ENCODE measurements at regions not wholly inside any gene's neighbourhood (a gene's known extent, or its start where the extent isn't known, plus 50 kb on each side); places are given as distances from the start of the nearest gene placed in this dataset.

- H3K27ac ChIP-seq (ENCODE audit: low read depth in 1 of 2, low read length in 2 of 2), result no peak overlapping the region
- no peaks in the 10 kb centered on the region for H3K36me3 ChIP-seq (ENCODE audit: control insufficient read depth in 1 of 2, insufficient read depth in 2 of 2, low read length in 1 of 2)
- DNase-seq (no peak), ATAC-seq (ENCODE audit: low FRiP score) (no peak)
- WGBS, 2 donors, result 56 to 58% methylated on average over 3 of the region's 3 CpGs
- no peaks in the 10 kb centered on the region for H3K9me3 ChIP-seq (ENCODE audit: control insufficient read depth, low read length)
- intact Hi-C loops (cut with DNase I), result no loop called here
- H3K4me1 ChIP-seq (ENCODE audit: control insufficient read depth in 1 of 2, insufficient read depth in 2 of 2, low read length in 2 of 2), result no peaks in the 10 kb centered on the region
- no peaks in the 10 kb centered on the region for H3K27me3 ChIP-seq (ENCODE audit: control insufficient read depth in 1 of 2, insufficient read depth in 2 of 2, low read length in 1 of 2)
- no peak overlapping the region for H3K4me3 ChIP-seq (ENCODE audit: low read length in 2 of 2)
These were observed 384.6 kb downstream of the ARL4A start for GRCh38 chr7:13072014-13072413.

GRCh38 chr7:13077466-13077865 lies 390.0 kb downstream of the ARL4A start:
- H3K27ac ChIP-seq (ENCODE audit: low read depth in 1 of 2, low read length in 2 of 2), result no peak overlapping the region
- ATAC-seq (ENCODE audit: low FRiP score) (no peak), DNase-seq (no peak)
- no peaks in the 10 kb centered on the region for H3K4me1 ChIP-seq (ENCODE audit: control insufficient read depth in 1 of 2, insufficient read depth in 2 of 2, low read length in 2 of 2)
- no peaks in the 10 kb centered on the region for H3K36me3 ChIP-seq (ENCODE audit: control insufficient read depth in 1 of 2, insufficient read depth in 2 of 2, low read length in 1 of 2)
- H3K9me3 ChIP-seq (ENCODE audit: control insufficient read depth, low read length), result no peaks in the 10 kb centered on the region
- intact Hi-C loops (cut with DNase I), result no loop called here
- H3K4me3 ChIP-seq (ENCODE audit: low read length in 2 of 2), result no peak overlapping the region
- WGBS, 2 donors, result 69 to 82% methylated on average over 3 of the region's 3 CpGs
- H3K27me3 ChIP-seq (ENCODE audit: control insufficient read depth in 1 of 2, insufficient read depth in 2 of 2, low read length in 1 of 2), result no peaks in the 10 kb centered on the region

- intact Hi-C loops (cut with DNase I), result no loop called here
- Histone ChIP-seq H3K36me3 (ENCODE audit: control insufficient read depth in 1 of 2, insufficient read depth in 2 of 2, low read length in 1 of 2) (no peaks in the 10 kb centered on the region), H3K9me3 (ENCODE audit: control insufficient read depth, low read length) (no peaks in the 10 kb centered on the region), H3K4me1 (ENCODE audit: control insufficient read depth in 1 of 2, insufficient read depth in 2 of 2, low read length in 2 of 2) (no peaks in the 10 kb centered on the region), H3K27ac (ENCODE audit: low read depth in 1 of 2, low read length in 2 of 2) (no peak overlapping the region), H3K4me3 (ENCODE audit: low read length in 2 of 2) (no peak overlapping the region), H3K27me3 (ENCODE audit: control insufficient read depth in 1 of 2, insufficient read depth in 2 of 2, low read length in 1 of 2) (no peaks in the 10 kb centered on the region)
- ATAC-seq (ENCODE audit: low FRiP score), result no peak
- 54 to 74% methylated on average over 3 of the region's 3 CpGs for WGBS, 2 donors
- no peak for DNase-seq
These were observed 390.7 kb downstream of the ARL4A start for GRCh38 chr7:13078105-13078504.

GRCh38 chr7:13090959-13091358 lies 403.5 kb downstream of the ARL4A start:
- Histone ChIP-seq H3K36me3 (ENCODE audit: control insufficient read depth in 1 of 2, insufficient read depth in 2 of 2, low read length in 1 of 2) (no peaks in the 10 kb centered on the region), H3K27ac (ENCODE audit: low read depth in 1 of 2, low read length in 2 of 2) (no peak overlapping the region), H3K4me1 (ENCODE audit: control insufficient read depth in 1 of 2, insufficient read depth in 2 of 2, low read length in 2 of 2) (no peaks in the 10 kb centered on the region), H3K4me3 (ENCODE audit: low read length in 2 of 2) (no peak overlapping the region), H3K27me3 (ENCODE audit: control insufficient read depth in 1 of 2, insufficient read depth in 2 of 2, low read length in 1 of 2) (no peaks in the 10 kb centered on the region), H3K9me3 (ENCODE audit: control insufficient read depth, low read length) (peaks cover 1% of the 10 kb centered on the region)
- intact Hi-C loops (cut with DNase I), result no loop called here
- no peak for DNase-seq
- 79 to 85% methylated on average over 1 of the region's 1 CpG for WGBS, 2 donors
- no peak for ATAC-seq (ENCODE audit: low FRiP score)

- Histone ChIP-seq H3K9me3 (ENCODE audit: control insufficient read depth, low read length) (peaks cover 1% of the 10 kb centered on the region), H3K27me3 (ENCODE audit: control insufficient read depth in 1 of 2, insufficient read depth in 2 of 2, low read length in 1 of 2) (no peaks in the 10 kb centered on the region), H3K27ac (ENCODE audit: low read depth in 1 of 2, low read length in 2 of 2) (no peak overlapping the region), H3K36me3 (ENCODE audit: control insufficient read depth in 1 of 2, insufficient read depth in 2 of 2, low read length in 1 of 2) (no peaks in the 10 kb centered on the region), H3K4me1 (ENCODE audit: control insufficient read depth in 1 of 2, insufficient read depth in 2 of 2, low read length in 2 of 2) (no peaks in the 10 kb centered on the region), H3K4me3 (ENCODE audit: low read length in 2 of 2) (no peak overlapping the region)
- WGBS, 2 donors, result 64 to 68% methylated on average over 4 of the region's 4 CpGs
- DNase-seq (no peak), ATAC-seq (ENCODE audit: low FRiP score) (no peak)
- intact Hi-C loops (cut with DNase I), result no loop called here
These were observed 404.7 kb downstream of the ARL4A start for GRCh38 chr7:13091974-13092707.

- peaks cover 1% of the 10 kb centered on the region for H3K9me3 ChIP-seq (ENCODE audit: control insufficient read depth, low read length)
- H3K27me3 ChIP-seq (ENCODE audit: control insufficient read depth in 1 of 2, insufficient read depth in 2 of 2, low read length in 1 of 2), result no peaks in the 10 kb centered on the region
- intact Hi-C loops (cut with DNase I), result no loop called here
- DNase-seq, result no peak
- H3K27ac ChIP-seq (ENCODE audit: low read depth in 1 of 2, low read length in 2 of 2), result no peak overlapping the region
- H3K4me3 ChIP-seq (ENCODE audit: low read length in 2 of 2), result no peak overlapping the region
- H3K4me1 ChIP-seq (ENCODE audit: control insufficient read depth in 1 of 2, insufficient read depth in 2 of 2, low read length in 2 of 2), result no peaks in the 10 kb centered on the region
- WGBS, 2 donors, result 52 to 65% methylated on average over 2 of the region's 2 CpGs
- no peaks in the 10 kb centered on the region for H3K36me3 ChIP-seq (ENCODE audit: control insufficient read depth in 1 of 2, insufficient read depth in 2 of 2, low read length in 1 of 2)
- ATAC-seq (ENCODE audit: low FRiP score), result no peak
These were observed 405.2 kb downstream of the ARL4A start for GRCh38 chr7:13092708-13093005.

GRCh38 chr7:13093160-13093559 lies 405.7 kb downstream of the ARL4A start:
- WGBS, 2 donors, result 14 to 25% methylated on average over 1 of the region's 1 CpG
- Histone ChIP-seq H3K4me1 (ENCODE audit: control insufficient read depth in 1 of 2, insufficient read depth in 2 of 2, low read length in 2 of 2) (no peaks in the 10 kb centered on the region), H3K9me3 (ENCODE audit: control insufficient read depth, low read length) (peaks cover 1% of the 10 kb centered on the region), H3K4me3 (ENCODE audit: low read length in 2 of 2) (no peak overlapping the region), H3K27me3 (ENCODE audit: control insufficient read depth in 1 of 2, insufficient read depth in 2 of 2, low read length in 1 of 2) (no peaks in the 10 kb centered on the region), H3K36me3 (ENCODE audit: control insufficient read depth in 1 of 2, insufficient read depth in 2 of 2, low read length in 1 of 2) (no peaks in the 10 kb centered on the region), H3K27ac (ENCODE audit: low read depth in 1 of 2, low read length in 2 of 2) (no peak overlapping the region)
- DNase-seq, result no peak
- no peak for ATAC-seq (ENCODE audit: low FRiP score)
- intact Hi-C loops (cut with DNase I), result no loop called here

- intact Hi-C loops (cut with DNase I), result no loop called here
- no peak overlapping the region for H3K4me3 ChIP-seq (ENCODE audit: low read length in 2 of 2)
- no peaks in the 10 kb centered on the region for H3K36me3 ChIP-seq (ENCODE audit: control insufficient read depth in 1 of 2, insufficient read depth in 2 of 2, low read length in 1 of 2)
- DNase-seq, result no peak
- no peaks in the 10 kb centered on the region for H3K9me3 ChIP-seq (ENCODE audit: control insufficient read depth, low read length)
- no peaks in the 10 kb centered on the region for H3K4me1 ChIP-seq (ENCODE audit: control insufficient read depth in 1 of 2, insufficient read depth in 2 of 2, low read length in 2 of 2)
- ATAC-seq (ENCODE audit: low FRiP score), result no peak
- H3K27me3 ChIP-seq (ENCODE audit: control insufficient read depth in 1 of 2, insufficient read depth in 2 of 2, low read length in 1 of 2), result no peaks in the 10 kb centered on the region
- 58 to 70% methylated on average over 3 of the region's 3 CpGs for WGBS, 2 donors
- H3K27ac ChIP-seq (ENCODE audit: low read depth in 1 of 2, low read length in 2 of 2), result no peak overlapping the region
These were observed 410.1 kb downstream of the ARL4A start for GRCh38 chr7:13097499-13097898.

- Histone ChIP-seq H3K27me3 (ENCODE audit: control insufficient read depth in 1 of 2, insufficient read depth in 2 of 2, low read length in 1 of 2) (no peaks in the 10 kb centered on the region), H3K36me3 (ENCODE audit: control insufficient read depth in 1 of 2, insufficient read depth in 2 of 2, low read length in 1 of 2) (no peaks in the 10 kb centered on the region), H3K9me3 (ENCODE audit: control insufficient read depth, low read length) (no peaks in the 10 kb centered on the region), H3K4me1 (ENCODE audit: control insufficient read depth in 1 of 2, insufficient read depth in 2 of 2, low read length in 2 of 2) (no peaks in the 10 kb centered on the region), H3K4me3 (ENCODE audit: low read length in 2 of 2) (no peak overlapping the region), H3K27ac (ENCODE audit: low read depth in 1 of 2, low read length in 2 of 2) (no peak overlapping the region)
- ATAC-seq (ENCODE audit: low FRiP score) (no peak), DNase-seq (no peak)
- intact Hi-C loops (cut with DNase I), result no loop called here
- WGBS, 2 donors, result 54 to 74% methylated on average over 4 of the region's 4 CpGs
These were observed 410.7 kb downstream of the ARL4A start for GRCh38 chr7:13098161-13098560.
